GM12864 (cell line): ENCODE measurements at regions not wholly inside any gene's neighbourhood (a gene's known extent, or its start where the extent isn't known, plus 50 kb on each side); places are given as distances from the start of the nearest gene placed in this dataset.

Experiments used
- DNase-seq: peaks from one replicate; pipeline ENCODE4 v3.0.0-alpha.2; 2011; ENCODE audit warnings: low read depth
- H3K4me3 ChIP-seq: 2 replicates; pipeline ENCODE4 v1.5.1; 2011; ENCODE audit warnings: mild to moderate bottlenecking, low read depth, low read length, control low read depth
- CTCF ChIP-seq: IDR thresholded peaks from 2 replicates; pipeline ENCODE4 v1.5.1; 2011; ENCODE audit warnings: low read depth, mild to moderate bottlenecking, moderate library complexity, low read length, control low read depth, inconsistent platforms; ENCODE audit errors: missing control alignments

GRCh38 chr2:34201099-34201498 is 602.0 kb upstream of the FAM98A start:
- DNase-seq, result no peak
- no peak for TF ChIP-seq CTCF
- H3K4me3 ChIP-seq, result no peak overlapping the region

GRCh38 chr2:34199971-34200370 is 600.9 kb upstream of the FAM98A start:
- TF ChIP-seq CTCF, result no peak
- H3K4me3 ChIP-seq, result no peak overlapping the region

GRCh38 chr2:34193164-34193563 is 594.1 kb upstream of the FAM98A start:
- TF ChIP-seq CTCF, result no peak

More at GRCh38 chr2:34199971-34200370, 600.9 kb upstream of the FAM98A start:
- DNase-seq, result no peak

GRCh38 chr2:34188464-34189303 is 589.6 kb upstream of the FAM98A start:
- no peak overlapping the region for H3K4me3 ChIP-seq
- TF ChIP-seq CTCF, result no peak
- no peak for DNase-seq

More at GRCh38 chr2:34193164-34193563, 594.1 kb upstream of the FAM98A start:
- DNase-seq, result no peak
- no peak overlapping the region for H3K4me3 ChIP-seq

GRCh38 chr2:34179511-34179910 is 580.4 kb upstream of the FAM98A start:
- no peak for TF ChIP-seq CTCF
- no peak for DNase-seq

GRCh38 chr2:34178482-34178881 is 579.4 kb upstream of the FAM98A start:
- H3K4me3 ChIP-seq, result no peak overlapping the region
- DNase-seq, result no peak

More at GRCh38 chr2:34179511-34179910, 580.4 kb upstream of the FAM98A start:
- no peak overlapping the region for H3K4me3 ChIP-seq

More at GRCh38 chr2:34178482-34178881, 579.4 kb upstream of the FAM98A start:
- no peak for TF ChIP-seq CTCF
